HG03280 (cell line): ENCODE measurements at regions not wholly inside any gene's neighbourhood (a gene's known extent, or its start where the extent isn't known, plus 50 kb on each side); places are given as distances from the start of the nearest gene placed in this dataset.

Source experiments
- ATAC-seq: cut with Tn5 transposase; IDR thresholded peaks from one replicate; pipeline ENCODE4 v1.9.1; 2021; ENCODE audit warnings: mild to moderate bottlenecking, moderate library complexity; ENCODE audit not compliant: unreplicated experiment

DNA sequence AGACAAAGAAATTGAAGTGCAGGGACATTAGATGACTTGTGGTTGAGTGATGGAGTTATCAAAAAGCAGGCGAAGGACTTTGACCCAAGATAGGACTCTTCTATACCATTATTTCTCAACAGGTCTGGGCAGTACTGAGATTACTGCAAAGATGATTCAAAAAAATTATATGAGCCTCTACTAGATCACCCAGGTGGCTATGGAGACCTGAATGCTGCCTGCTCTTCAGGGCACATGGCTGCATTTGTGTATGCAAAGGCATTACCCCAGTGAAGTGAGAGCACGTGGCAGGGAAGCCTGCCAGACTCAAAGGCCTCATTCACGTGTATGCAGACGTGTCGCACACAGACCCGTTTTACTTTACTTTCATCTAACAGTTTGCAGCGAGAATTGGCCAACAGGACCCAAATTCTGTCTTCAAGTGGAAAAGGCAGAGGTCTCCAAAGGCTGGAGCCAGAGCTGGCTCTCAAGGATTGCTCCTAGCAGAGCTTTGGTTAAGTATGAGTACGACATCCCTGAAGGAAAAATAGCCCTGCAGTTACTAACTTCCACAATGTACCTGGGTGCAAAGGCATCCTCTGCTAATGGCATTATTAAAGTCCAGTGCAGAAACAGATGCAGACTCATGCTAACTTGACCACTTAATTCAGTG, 113.8 kb upstream of the ARMC2 start:
- ATAC-seq: no peak

- no peak for ATAC-seq
Observed at GRCh38 chr6:108735310-108736001, 112.8 kb upstream of the ARMC2 start.

DNA sequence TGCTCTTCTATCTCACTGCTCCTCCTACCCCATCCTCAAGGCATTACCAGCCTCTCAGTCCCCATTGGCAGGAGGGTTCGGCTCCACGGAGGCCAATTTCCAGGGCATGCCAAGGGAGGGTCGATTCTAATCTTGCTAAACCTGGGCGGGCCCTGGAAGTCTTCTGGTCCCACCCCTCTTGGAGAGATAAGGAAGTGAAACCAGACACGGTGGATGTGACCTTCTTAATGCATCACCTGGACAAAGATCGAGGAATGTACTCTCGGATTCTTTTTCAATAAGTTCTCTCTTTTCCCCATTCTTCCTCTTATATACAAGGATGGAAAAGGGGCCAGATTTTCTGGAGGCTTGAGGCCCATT, 112.2 kb upstream of the ARMC2 start:
- ATAC-seq: no peak

DNA sequence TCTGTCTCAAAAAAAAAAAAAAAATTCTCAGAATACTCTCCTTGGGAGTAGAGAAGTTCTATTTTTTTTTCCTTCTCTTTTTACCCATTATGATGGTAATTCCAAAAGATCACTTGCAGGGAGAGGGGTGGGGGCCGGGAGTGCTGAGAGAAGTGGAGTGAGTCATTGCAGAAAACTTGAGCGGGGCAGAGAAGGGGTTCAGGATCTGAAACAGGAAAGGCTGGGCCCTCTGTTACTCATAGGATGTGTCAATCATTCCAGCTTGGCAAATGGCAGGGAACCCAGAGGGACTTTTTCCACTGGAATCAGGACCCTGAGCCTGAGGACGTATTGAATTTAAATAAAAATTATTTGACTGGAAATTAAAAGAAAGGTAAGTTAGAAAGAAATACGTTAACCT, 111.4 kb upstream of the ARMC2 start:
- no peak for ATAC-seq

- ATAC-seq: no peak
Observed at GRCh38 chr6:108737594-108738546, 110.4 kb upstream of the ARMC2 start.

DNA sequence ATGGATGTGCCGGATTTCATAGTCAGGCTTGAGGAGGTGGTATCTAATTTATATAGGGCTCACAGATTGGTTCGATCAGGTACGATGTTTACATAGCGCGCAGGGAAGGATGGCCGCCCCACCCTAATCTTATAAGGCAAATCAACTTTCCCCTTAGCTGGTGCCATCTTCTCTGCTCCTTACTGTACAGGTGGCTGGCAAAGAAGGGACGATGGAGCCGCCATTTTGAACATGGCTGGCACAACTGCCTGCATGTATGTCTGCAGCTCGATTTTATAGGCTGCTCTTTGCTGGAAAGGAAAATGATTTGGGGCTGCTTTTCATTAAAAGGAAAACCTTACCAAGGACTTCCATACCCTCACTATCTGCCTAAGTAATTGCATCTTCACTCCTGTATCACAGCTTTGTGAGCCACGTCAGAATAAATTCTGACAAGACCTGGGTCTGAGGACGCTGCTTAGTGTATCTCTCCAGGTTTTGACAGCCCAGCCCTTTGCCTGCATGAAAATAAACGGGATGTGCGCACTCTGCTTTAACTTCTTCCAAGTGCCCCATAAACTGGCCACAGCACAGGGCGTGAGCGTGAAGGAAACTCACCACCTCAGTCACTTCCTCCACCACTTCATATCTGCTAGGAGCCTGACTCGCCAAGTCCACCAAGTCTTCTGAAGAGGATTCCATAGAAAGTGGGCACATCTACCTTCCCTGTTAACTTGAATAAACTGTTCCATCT, 109.4 kb upstream of the ARMC2 start:
- no peak for ATAC-seq

- ATAC-seq: no peak
Observed at GRCh38 chr6:108739496-108740330, 108.5 kb upstream of the ARMC2 start.

- ATAC-seq: no peak
Observed at GRCh38 chr6:108741331-108741989, 106.8 kb upstream of the ARMC2 start.

GRCh38 chr6:108742041-108742440, 106.2 kb upstream of the ARMC2 start:
- no peak for ATAC-seq

- no peak for ATAC-seq
Observed at GRCh38 chr6:108744244-108744972, 103.8 kb upstream of the ARMC2 start.

DNA sequence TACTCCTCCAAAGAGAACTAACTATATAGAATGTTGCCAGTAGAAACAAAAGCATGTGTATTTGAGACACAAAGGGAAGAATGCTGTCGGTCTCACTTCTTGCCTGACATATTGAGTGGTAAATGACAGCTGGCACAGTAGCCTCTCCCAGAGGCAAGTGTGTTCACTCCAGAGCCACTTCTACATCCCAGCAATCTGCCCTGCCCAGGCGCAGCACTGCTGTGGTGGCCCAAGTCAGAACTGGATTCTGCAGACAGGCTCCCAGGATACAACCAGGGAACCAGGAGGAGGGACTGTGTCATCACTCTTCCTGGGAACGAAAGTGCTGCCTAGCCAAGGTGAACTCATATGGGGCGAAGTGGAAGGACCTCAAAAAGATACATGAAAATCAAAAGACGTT, 103.2 kb upstream of the ARMC2 start:
- ATAC-seq: no peak

DNA sequence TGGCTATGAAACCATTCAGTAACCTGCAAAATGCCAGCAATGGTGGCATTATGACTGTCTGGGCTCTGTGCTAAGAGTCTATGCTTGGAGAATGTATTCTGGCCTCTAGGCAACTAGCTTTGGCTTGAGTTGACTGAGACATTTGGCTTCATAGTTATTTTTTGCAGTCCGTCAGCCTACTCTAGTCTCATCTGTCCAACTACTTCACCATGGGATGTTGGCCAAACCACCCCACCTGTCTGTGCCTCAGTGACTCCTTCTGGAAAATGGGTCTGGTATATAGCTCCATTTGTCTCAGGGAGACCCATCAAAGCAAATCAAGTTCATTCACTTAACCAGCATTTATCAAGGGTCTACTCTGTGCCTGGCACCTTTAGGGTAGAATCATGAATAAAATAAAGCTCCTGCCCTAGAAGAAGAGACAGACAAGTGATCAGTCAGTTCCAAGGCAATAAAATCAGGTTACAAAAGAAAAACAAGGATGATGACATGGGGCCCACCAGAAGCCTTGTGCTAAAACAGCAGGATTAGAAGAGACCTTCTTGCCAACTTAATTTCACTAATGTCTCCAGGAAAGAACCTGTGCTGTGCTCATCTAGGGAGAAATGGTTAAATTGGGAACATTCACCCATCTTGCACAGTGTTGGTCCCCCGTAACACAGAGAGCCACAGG, 102.4 kb upstream of the ARMC2 start:
- ATAC-seq: no peak

DNA sequence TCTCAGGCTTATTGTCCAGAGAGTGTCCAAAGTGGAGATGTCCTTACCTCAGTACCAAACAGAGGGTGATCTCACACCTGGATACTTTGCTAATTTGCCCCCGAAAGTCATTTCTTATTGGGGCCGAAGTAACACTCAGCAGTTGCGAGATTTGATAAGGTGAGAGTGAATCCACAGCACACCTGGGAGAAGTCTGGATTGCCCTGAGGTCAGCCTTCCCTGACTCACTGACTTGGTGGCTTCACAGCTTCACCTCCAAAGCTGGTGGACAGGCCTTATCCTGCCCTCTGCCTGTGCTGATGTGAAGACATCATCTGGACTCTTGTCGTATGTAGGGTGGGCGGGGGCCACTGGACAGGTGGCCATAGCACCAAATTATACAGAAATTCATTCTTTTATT, 101.9 kb upstream of the ARMC2 start:
- no peak for ATAC-seq

- no peak for ATAC-seq
Observed at GRCh38 chr6:108746836-108747575, 101.2 kb upstream of the ARMC2 start.

- ATAC-seq: no peak
Observed at GRCh38 chr6:108748055-108748454, 100.2 kb upstream of the ARMC2 start.

DNA sequence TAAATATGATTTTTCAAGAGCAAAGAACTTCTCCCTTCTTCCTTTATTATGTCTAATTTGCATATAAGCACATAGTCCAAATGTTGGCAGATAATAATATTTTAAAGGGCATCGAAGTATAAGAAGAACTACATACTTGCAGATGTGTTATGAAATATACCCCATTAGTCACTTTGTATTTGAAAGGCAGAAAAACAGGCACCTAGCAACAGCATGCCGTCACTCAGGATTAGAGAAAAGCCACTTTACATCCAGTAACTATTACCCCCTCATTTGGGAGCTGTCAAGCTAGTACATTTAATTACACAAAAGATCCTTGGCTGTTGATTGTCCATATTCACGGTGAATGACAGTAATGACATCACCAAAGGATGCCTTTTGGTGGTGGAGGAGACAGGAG, 99.3 kb upstream of the ARMC2 start:
- ATAC-seq: no peak

- no peak for ATAC-seq
Observed at GRCh38 chr6:108750801-108751200, 97.4 kb upstream of the ARMC2 start.

DNA sequence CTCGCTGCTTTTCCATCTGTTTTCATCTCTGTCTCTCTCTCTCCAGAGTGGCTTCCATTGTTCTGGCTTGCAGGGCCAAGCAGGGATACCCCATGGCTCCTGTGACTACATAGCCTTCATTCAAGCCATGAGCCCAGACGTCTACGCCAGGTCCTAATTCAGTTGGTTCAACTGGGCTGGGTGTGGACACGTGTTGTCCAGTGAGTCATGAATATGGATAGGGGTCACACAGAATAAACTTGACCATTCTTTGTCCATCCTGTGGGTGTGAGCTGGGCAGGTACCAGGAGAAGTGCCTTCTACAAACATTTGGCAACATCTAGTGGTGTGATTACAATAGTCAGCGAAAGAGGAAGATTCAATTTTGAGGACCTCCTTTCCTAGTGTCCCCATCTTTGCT, 96.9 kb upstream of the ARMC2 start:
- ATAC-seq: no peak
